Lower leg skin (tissue), 4 donors: ENCODE measurements at regions not wholly inside any gene's neighbourhood (a gene's known extent, or its start where the extent isn't known, plus 50 kb on each side); places are given as distances from the start of the nearest gene placed in this dataset.

Experiments
- DNase-seq, 2 donors: peaks; one replicate each; pipeline ENCODE4 v3.0.0-alpha.2; 2019; ENCODE audit warnings: low spot score in 2 of 2
- H3K4me3 ChIP-seq: fragments of 200-600 bp; sonication (generic); 2 replicates; pipeline ENCODE4 v1.5.1; 2017; ENCODE audit warnings: mild to moderate bottlenecking, low read depth; ENCODE audit not compliant: poor library complexity, severe bottlenecking
- CTCF ChIP-seq, 3 donors: fragments of 450-650 bp; IDR thresholded peaks; one replicate each; pipeline ENCODE4 v1.5.1; 2016; ENCODE audit warnings: antibody characterized with exemption in 3 of 3, mild to moderate bottlenecking in 3 of 3, moderate library complexity in 2 of 3
- POLR2A ChIP-seq, 2 donors: fragments of 450-650 bp; IDR thresholded peaks; one replicate each; pipeline ENCODE4 v1.6.1; 2016 to 2017; ENCODE audit warnings: antibody characterized with exemption in 2 of 2, mild to moderate bottlenecking in 1 of 2, moderate library complexity in 1 of 2
- WGBS, 2 donors: methylation state at CpG; one replicate each; pipeline ENCODE4 v1.1.5; 2018; 5-methylcytosine and 5-hydroxymethylcytosine counted together
- intact Hi-C: fragments of 100-400 bp; cut with DNase I; formaldehyde crosslinking; loops from one replicate; pipeline ENCODE4 v1.15.0; 2023; ENCODE audit warnings: low total_unique reads

GRCh38 chr13:99648927-99649326 lies 147.7 kb downstream of the TM9SF2 start:
- intact Hi-C loops = no loop called here
- H3K4me3 ChIP-seq = no peak overlapping the region
- TF ChIP-seq POLR2A (IDR thresholded peaks at IDR 0.05) (no peak), CTCF (IDR thresholded peaks at IDR 0.05) (no peak)
- DNase-seq = no peak
- WGBS, 2 donors = 77 to 79% methylated on average over 4 of the region's 4 CpGs

- TF ChIP-seq POLR2A (IDR thresholded peaks at IDR 0.05) (no peak), CTCF (IDR thresholded peaks at IDR 0.05) (no peak)
- no peak for DNase-seq
- no peak overlapping the region for H3K4me3 ChIP-seq
- intact Hi-C loops = no loop called here
- 55 to 73% methylated on average over 8 of the region's 8 CpGs for WGBS, 2 donors
Observed at GRCh38 chr13:99648066-99648665, 146.9 kb downstream of the TM9SF2 start.

GRCh38 chr13:99647596-99647985 lies 146.3 kb downstream of the TM9SF2 start:
- no peak overlapping the region for H3K4me3 ChIP-seq
- no peak for TF ChIP-seq CTCF (IDR thresholded peaks at IDR 0.05)
- TF ChIP-seq POLR2A (IDR thresholded peaks at IDR 0.05) = no peak
- intact Hi-C loops = no loop called here
- WGBS, 2 donors = 63 to 64% methylated on average over 4 of the region's 4 CpGs
- DNase-seq = no peak

GRCh38 chr13:99646866-99647595 lies 145.8 kb downstream of the TM9SF2 start:
- TF ChIP-seq POLR2A (IDR thresholded peaks at IDR 0.05) (no peak), CTCF (IDR thresholded peaks at IDR 0.05) (no peak)
- intact Hi-C loops = no loop called here
- WGBS, 2 donors = 92 to 93% methylated on average over 8 of the region's 8 CpGs

GRCh38 chr13:99642841-99643240 lies 141.6 kb downstream of the TM9SF2 start:
- WGBS, 2 donors = 92 to 99% methylated on average over 3 of the region's 3 CpGs

More at GRCh38 chr13:99646866-99647595, 145.8 kb downstream of the TM9SF2 start:
- no peak overlapping the region for H3K4me3 ChIP-seq
- no peak for DNase-seq

More at GRCh38 chr13:99642841-99643240, 141.6 kb downstream of the TM9SF2 start:
- DNase-seq = no peak
- TF ChIP-seq POLR2A (IDR thresholded peaks at IDR 0.05) (no peak), CTCF (IDR thresholded peaks at IDR 0.05) (no peak)
- no peak overlapping the region for H3K4me3 ChIP-seq
- intact Hi-C loops = no loop called here
